ENCODE measurements at regions not wholly inside any gene's neighbourhood (a gene's known extent, or its start where the extent isn't known, plus 50 kb on each side); places are given as distances from the start of the nearest gene placed in this dataset.

DNA sequence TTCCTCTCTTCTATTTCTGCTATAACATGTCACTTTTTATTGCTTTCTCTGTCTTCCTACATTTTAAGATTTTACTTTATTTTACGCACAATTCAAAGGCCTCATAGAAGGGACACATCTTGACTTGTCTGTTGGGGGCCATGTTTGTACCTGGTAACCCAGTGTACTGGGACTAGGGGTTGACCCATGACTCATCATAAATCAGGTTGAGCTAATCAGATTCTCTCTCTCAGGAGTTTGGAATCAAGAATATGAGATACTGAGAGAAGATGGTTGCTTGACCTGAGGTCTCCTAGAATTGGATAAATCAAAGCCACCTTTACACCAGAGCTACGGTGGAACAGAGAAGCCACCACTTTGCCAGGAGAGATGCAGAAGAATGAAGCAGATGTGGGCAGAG is 153.0 kb downstream of the UXS1 start:
- DNase-seq, result no peak

DNA sequence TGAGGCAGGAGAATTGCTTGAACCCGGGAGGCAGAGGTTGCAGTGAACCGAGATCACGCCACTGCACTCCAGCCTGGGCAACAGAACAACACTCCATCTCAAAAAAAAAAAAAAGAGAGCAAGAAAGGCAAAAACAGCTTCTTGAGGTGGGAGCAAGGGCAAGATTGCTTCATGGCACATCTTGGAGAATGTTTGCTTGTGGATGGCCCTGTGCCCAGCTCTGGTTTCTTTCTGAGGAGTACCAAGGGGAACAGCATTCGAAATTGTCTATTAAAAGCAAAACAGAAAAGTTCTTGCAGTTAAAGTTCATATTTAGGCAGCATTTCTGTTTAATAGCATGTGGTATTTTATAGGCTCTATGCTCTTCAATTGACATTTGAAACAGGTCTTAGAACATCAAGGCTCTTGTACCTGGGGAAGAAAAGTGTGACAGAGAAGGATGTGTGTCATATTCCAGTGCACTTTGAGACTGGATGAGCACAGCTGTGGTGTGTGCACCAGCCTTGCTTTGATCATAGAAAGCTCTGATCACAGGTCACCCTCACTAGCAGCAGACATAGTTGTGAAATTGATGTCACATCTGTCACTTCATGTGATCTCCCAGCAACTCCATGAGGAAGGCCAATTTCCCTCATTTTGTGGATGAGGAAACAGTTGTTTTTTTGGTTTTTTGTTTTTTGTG is 154.3 kb downstream of the UXS1 start:
- no peak for DNase-seq

DNA sequence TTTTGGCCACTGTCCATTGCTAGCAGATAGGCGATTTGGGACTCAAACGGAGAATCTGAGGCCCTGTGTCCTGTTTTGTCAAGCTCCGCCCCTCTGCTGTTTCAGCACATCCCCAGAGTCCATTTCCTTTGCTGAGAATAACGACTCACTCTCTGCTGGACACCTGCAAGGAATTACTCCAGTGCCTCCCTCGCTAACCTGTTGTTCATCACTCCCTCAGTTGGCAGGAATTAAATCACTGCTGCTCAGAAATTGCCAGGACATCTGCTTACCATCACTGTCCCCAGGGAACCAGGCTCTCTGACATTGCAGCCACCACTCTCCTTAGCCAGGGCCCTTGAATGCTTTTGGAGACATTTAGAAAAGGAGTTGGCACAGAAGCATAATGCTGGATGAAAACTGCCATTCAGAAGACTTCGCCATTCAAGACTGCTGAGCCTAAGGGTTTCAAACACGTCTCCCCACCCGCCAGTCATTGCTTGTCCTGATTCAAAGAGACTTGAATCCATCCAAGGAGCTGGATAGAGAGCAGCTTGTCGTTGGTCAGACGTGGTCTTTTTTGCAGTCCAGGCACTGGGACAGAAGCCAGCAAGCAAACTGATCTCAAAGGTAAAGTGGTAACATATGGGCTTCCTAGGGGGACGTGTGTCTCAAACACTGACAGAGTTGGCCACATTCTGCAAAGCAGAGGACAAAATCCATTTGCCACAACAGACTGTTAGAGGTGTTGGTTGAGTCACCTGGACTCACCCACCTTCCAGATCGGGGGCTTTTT is 155.3 kb downstream of the UXS1 start:
- no peak for DNase-seq

DNA sequence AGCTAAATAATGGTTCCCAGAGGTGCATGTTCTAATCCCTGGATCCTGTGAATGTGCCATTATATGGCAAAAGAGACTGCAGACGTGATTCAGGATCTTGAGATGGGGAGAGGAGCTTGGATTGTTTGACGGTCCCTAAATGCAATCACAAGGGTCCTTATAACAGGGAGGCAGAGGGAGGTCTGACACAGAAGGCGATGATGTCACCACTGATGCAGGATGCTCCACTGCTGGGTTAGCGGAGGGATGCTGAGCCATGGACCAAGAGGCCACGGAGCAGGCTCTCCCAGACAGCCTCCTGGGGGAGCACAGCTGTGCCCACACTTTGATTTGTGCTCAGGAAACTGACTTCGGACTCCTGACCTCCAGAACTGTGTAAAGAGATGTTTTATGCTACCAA is 156.2 kb downstream of the UXS1 start:
- no peak for DNase-seq

DNA sequence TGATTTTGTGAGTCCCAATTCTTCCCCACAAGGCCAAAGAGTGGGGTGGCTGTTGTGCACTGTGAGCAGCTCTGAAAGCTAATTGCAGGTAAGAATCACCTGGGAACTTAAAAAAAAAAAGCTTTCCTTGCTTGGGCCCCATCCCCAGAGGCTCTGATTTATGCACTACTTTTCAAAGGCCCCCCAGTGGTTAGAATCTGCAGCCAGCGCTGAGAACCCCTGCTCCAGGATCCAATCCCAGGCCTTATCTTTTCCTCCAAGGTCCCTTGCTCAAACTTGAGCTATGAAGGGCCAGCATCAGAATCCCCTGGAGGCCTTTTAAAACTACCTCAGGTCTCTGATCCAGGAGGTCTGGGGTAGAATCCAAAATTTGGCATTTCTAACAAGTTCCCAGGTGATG is 156.8 kb downstream of the UXS1 start:
- DNase-seq, result no peak

DNA sequence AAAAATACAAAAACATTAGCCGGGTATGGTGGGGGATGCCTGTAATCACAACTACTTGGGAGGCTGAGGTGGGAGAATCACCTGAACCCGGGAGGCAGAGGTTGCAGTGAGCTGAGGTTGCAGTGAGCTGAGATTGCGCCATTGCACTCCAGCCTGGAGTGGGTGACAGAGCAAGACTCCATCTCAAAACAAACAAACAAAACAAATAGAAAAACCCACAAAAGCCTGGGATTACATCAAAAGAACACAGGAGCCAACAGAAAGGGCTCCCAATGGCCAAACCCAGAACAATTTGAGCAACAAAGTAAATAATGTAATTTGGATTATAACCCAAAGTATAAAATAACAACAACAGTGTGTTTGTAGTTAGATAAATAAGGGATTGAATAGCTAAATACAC is 159.8 kb downstream of the UXS1 start:
- no peak for DNase-seq

DNA sequence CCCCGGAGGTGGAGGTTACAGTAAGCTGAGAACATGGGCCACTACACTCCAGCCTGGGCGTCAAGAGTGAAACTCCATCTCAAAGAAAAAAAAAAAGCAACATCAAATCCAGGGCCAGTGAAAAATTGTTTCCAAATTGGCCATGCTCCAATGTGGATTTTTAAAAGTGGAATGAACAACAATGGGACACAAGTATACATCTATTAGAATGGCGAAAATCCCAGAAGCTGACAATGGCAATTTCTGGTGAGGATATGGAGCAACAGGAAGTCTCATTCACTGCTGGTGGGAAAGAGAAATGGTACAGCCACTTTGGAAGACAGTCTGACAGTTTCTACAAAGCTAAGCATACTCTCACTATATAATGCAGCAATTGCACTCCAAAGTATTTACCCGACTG is 161.4 kb downstream of the UXS1 start:
- no peak for DNase-seq

DNA sequence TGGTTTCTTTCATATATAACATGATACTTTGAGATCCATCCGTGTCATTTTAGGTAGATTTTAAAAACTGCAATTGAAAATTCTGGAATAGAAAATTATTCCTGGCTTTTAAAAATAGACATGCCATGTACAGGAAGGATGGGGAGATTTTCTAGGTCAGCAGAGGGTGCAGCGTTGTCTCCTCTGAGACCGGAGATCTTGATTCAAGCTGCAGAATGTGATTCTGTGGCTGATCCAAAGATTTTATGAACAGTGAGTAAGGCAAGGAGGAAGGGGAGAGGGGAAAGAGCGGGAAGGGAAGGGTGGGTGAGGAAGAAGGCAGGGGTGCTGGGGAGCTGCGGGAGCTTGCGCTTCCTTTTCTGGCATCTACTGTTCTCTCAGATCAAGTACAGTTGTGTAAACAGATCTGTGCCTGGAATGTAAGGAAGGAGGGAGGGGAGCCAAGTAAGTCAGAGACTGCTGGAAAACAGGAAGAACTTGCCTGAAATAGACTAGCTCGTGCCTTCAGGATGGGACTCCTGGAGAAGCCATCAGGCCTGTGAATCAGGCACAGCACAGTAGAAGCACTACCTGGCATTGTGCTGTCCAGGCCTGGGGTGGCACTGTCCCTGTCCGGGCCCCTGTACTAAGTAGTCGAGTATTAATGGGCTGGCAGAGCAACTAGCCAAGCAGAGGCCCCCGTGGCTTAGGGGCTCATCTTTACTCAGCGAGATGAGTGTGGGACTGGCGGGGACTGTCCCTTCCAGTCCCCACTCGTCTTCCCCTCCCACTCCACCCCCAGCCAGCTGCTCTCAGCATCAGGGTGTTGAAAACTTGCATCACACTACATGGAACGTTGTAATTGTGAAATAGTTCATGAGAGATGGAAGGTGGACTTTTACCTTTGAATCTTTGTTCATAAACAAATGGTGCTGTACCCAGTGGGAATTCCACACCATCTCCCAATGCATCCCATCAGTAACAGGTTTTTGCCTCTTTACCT is 163.5 kb downstream of the UXS1 start:
- peak; percentile 68 for DNase-seq

DNA sequence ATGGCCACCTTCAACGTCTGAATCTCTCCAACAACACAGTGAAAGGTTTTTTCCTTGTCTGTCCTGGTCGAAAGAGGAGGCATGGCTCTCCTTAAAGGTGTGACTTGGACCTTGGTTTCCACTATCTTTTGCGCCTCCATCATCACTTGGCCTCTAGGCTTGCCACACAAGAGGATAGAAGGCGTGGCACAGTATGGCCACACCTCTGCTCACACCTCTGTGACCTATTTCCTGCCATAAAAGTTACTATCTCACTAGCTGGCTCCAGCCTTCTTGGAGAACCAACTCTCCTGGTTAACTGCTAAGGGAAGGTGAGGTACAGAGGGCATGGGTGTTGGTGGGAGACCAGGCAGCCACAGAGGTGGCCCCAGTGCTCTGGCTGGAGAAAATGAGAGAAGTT is 165.9 kb downstream of the UXS1 start:
- no peak for DNase-seq

DNA sequence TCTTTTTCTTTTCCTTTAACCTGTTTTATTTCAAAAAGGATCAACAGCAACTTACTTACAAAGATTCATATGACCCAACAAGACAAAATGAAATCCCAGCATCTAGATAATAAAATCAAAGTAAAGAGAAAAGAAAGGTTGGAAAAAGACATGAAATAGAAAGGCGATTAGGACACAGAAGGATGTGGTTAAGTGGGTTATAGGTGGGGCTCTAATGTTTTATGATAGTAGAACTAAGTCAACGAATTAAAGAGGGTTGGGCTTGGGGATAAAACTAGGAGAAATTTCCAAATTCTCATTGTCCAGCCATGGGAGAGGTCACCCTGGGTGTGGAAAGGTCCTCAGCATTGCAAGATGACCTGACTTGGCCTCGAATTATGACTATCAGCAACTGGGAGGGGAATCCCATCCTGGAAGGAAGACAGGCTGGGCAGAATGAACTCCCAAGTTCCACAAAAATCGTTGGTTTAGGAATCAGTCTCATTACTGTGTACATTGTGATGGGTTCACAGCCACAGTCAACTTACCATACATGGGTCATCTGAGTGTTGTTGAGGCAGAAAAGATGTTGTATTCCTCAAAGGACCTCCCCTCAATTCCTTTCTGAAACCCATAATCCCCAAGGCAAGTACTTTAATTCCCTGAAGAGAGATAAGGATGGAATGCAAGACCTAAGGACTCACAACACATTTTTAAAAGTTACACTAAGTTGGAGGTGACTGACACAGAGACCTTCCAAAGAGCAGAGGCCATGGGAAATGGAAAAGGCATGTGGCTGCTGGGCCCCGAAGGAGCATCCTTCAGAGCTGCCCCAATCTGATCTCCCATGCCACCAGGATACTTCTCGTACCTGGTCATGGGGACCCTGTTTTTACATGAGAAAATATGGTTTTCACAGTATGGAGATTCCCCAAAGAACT is 167.6 kb downstream of the UXS1 start:
- no peak for DNase-seq

DNA sequence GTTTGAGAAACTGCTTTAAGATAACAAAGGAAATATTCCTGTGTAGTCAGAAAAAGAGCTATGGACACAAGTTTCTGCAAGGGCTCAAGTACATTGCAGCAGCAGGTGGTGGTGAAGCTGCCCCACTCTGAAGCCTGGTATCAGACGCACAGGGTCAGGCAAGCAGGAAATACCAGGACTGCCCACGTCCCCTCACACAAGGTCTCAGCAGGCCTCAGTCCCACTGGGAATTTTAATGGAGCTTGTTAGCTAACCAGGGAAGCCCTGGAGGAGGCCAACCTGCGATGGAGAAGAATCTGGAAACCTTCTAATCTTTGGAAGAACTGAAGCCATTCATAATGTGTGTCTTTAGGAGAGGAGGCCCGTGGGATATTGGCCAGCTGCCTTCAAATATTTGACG is 168.3 kb downstream of the UXS1 start:
- no peak for DNase-seq

DNA sequence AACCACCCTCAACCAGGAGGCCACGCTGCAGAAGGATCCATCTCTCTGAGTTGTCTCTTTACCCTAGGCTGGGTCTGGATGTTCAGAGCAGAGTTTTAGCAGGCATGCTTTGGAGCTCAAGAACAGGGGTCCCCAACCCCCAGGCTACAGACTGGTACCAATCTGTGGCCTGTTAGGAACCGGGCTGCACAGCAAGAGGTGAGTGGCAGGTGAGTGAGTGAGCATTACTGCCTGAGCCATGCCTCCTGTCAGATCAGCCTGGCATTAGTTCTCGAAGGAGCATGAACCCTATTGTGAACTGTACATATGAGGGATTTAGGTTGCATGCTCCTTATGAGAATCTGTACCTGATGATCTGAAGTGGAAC is 172.5 kb downstream of the UXS1 start:
- DNase-seq, result no peak

DNA sequence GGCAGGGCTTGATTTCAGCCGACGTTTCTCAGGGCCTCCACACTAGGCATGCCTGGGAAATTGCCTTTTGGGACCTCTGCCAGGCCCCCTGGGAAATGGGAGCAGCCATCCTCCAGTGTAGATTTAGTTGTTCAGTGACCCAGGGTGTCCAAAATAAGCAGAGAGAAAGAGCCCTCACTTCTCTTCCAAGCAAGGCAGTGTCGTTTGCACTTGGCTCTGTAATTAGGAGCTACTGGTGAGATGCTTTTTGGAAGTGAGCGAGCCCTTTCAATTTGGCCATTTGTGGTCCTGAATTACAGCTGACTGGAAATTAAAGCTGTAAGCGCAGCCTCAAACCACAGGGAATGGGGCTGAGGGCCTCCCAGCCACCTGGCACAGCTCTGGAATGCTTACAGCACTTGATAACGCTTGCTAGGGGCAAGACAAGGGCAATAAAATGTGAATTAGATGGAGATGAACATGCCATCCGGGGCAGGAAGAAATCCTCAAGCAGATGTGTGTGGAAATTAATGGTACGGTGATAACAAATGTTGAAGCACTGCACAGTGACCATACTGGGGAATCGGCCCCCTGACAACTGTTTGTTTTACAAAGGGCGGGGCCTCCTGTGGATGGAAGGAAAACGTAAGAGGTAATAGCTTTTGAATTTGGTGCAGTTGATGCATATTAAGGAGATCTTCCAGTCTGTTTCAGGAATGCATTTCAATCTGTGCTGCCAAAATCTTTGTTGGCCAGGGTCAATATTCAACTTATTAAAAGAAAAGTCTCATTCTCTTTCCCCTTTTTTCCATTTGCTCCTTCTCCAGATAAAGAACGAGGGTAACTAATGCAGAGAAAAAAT is 173.1 kb downstream of the UXS1 start:
- DNase-seq, result no peak

DNA sequence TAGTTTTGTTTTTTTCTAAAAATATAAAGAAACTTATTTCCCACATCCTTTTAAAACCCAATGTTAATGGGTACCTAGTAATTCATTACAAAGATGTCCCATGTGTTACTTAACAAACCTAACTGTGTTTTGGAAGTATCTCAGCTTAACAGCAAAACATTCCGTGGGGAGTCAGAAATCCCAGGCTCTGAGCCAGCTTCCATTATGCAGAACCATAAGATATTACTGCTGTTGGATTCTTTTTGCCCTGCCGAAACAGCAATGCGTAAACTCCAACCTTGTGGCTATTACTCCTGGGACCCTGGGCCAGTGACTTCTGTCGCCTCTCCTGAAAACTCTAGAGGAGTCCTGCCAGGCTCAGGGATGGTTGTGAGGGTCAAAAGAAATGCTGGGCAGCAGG is 174.1 kb downstream of the UXS1 start:
- DNase-seq, result no peak

DNA sequence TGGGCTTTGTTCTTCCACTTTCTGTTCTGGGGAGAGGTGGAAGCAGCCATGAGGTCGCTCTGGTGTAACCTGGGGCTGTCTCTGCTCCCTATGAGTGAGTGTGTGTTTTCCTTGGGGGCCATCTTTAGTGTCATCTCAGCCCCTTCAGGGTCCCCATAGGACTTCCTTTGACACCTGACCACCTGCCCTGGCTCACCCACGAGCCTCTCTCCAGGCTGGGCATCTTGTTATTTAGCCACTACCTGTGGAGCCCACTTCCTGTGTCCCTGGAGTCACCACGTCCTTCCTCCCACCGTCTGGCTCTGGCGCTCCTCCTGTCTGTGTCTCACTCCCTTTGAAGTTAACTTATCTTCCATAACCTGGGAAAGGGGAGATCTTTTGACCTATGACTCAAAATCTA is 176.0 kb downstream of the UXS1 start:
- DNase-seq, result no peak

DNA sequence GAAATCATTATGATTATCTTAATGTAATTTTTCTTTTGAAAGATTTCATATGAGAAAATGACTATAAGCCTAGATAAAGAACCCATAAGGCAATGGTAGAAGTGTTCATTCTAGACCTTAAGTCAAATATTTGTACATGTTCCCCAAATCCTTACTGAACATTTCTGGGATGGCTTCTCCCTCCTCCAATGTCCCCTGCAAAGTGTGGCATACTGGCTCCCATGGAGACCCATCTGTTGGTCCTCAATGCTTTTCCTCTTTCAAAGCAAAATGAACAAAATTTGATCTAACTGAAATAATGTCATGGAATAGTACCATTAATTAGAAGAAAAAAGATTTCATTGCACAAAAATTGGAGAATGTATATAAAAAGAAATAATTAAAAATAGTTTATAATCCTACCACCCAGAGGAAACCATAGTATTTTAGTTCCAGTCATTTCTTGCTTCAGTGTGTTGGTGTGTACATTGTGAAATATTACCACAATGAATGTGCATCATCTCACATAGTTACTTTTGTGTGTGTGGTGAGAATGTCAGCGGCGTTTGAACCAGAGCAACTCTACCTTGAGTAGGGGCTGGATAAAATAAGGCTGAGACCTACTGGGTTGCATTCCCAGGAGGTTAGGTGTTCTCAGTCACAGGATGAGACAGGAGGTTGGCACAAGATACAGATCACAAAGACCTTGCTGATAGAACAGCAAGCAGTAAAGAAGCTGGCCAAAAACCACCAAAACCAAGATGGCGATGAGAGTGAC is 181.3 kb downstream of the UXS1 start:
- DNase-seq, result no peak

DNA sequence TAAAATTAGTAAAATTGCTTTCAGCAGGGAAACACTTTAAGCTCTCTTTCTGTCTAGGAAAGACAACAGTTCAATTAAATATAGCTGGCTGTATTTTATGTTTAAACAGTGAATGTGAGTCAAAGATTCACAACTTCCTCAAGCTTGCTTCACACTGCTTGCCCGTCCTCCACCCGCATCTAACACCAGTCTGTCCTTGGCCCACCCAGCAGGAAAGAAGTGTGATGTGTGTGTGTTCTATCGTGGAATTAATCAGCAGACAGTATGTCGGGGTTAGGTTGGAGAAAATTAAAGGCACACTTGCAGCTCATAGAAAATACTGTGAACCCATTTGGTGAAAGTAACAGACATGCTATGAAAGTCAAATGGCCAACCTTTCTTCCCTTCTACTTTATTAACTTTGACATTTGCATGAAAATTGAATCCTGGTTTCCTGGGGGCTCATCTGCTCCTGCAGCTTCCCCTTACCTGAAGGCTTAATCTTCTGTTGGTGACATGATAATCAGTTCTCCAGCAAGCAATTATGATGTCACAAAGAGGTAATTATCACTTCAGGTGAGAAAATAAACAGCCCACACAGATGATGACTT is 182.0 kb downstream of the UXS1 start:
- no peak for DNase-seq

DNA sequence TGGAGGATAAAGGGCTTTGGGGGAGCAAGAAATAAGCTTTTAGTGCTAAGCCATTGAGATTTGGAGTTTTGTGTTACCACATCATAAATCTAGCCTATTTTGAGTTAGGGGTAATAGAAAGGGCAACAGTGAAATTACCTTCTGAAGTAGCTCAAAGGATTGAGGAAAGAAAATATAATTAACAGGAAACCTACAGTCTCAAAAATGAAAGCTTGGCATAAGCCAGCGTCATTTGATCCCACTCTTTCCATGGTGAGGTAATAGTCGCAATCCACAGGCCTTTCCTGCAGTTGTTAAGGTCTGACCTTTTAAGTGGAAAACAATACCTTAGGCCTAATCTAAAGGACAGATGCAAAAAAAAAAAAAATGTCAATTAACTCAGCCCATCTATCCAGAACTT is 182.7 kb downstream of the UXS1 start:
- DNase-seq, result no peak

DNA sequence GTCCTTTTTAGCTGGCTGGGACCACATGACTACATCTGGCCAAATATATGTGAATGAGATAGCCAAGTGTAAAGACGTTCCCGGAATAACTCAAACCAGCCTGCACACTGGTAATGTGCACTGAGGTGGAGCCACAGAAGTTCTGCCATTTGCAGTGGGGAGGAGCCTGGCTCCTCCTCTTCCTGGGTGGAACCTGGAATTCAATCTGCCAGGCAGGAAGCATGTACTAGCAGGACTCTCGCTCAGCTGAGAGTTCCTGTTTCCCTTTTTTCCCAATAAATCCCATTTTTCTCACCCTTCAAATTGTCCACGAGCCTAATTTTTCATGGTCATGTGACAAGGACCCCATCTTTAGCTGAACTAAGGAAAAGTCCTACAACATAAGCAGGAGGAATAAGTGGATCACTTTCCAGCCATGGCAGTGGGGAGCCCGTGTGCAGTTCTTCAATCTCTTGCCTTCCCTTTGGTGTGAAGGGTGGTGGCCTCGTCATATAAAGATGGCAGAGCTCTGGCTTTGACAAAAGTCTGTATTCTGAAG is 183.2 kb downstream of the UXS1 start:
- no peak for DNase-seq

DNA sequence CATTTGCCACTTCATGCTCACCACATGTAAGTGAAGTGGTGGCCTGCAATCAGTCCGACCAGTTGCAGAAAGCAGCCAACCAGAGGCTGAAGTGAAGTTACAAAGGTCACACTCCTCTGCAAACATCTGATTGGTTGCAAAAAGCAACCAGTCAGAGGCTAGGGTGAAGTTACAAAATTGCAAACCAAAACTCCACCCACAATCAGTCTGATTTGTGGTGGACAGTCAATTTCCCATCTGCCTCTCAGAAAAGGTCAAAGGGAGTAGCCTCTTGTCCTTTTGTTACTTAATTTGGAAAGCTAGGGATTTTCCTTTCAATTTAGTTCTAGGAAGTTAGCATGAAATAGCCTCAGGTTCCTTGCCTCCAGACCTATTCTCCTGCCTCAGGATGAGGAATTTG is 185.0 kb downstream of the UXS1 start:
- no peak for DNase-seq
